Mesendoderm (in vitro differentiated cells): ENCODE measurements at regions not wholly inside any gene's neighbourhood (a gene's known extent, or its start where the extent isn't known, plus 50 kb on each side); places are given as distances from the start of the nearest gene placed in this dataset.

ENCODE experiments used
- DNase-seq: peaks from one replicate; pipeline ENCODE4 v3.0.0; 2013
- H2AK5ac ChIP-seq: 2 replicates; pipeline ENCODE4 v1.6.1; 2013; ENCODE audit warnings: low read length, inconsistent platforms
- H2BK120ac ChIP-seq: 2 replicates; pipeline ENCODE4 v1.6.1; 2013; ENCODE audit warnings: low read depth, mild to moderate bottlenecking, low read length, moderate library complexity, mixed read lengths
- H2BK15ac ChIP-seq: replicated peaks from 2 replicates; pipeline ENCODE4 v1.6.1; 2013; ENCODE audit warnings: low read depth, mild to moderate bottlenecking, moderate library complexity
- H2BK5ac ChIP-seq: 2 replicates; pipeline ENCODE4 v1.6.1; 2013; ENCODE audit warnings: low read length, inconsistent platforms
- H3K18ac ChIP-seq: 2 replicates; pipeline ENCODE4 v1.6.1; 2013; ENCODE audit warnings: mild to moderate bottlenecking, low read length, mixed read lengths
- H3K23ac ChIP-seq: one replicate; pipeline ENCODE4 v1.6.1; 2013; ENCODE audit warnings: low read length
- H3K27ac ChIP-seq: 2 replicates; pipeline ENCODE4 v1.5.1; 2013; ENCODE audit warnings: low read depth, mild to moderate bottlenecking, inconsistent platforms, low read length, moderate library complexity
- H3K27me3 ChIP-seq: 2 replicates; pipeline ENCODE4 v1.6.1; 2013; ENCODE audit warnings: low read length, control low read depth, mild to moderate bottlenecking, inconsistent platforms; ENCODE audit not compliant: insufficient read depth, poor library complexity
- H3K36me3 ChIP-seq: 2 replicates; pipeline ENCODE4 v1.6.1; 2013; ENCODE audit warnings: low read length, inconsistent platforms; ENCODE audit not compliant: control insufficient read depth, insufficient read depth
- H3K4ac ChIP-seq: one replicate; pipeline ENCODE4 v1.6.1; 2013; ENCODE audit warnings: low read depth, mild to moderate bottlenecking, low read length, moderate library complexity
- H3K4me1 ChIP-seq: 2 replicates; pipeline ENCODE4 v1.6.1; 2013; ENCODE audit warnings: low read depth, low read length, inconsistent platforms; ENCODE audit not compliant: control insufficient read depth
- H3K4me2 ChIP-seq: 2 replicates; pipeline ENCODE4 v1.6.1; 2013; ENCODE audit warnings: low read length
- H3K4me3 ChIP-seq: 2 replicates; pipeline ENCODE4 v1.5.1; 2013; ENCODE audit warnings: mild to moderate bottlenecking, low read length
- H3K56ac ChIP-seq: one replicate; pipeline ENCODE4 v1.6.1; 2013; ENCODE audit warnings: low read length
- H3K79me1 ChIP-seq: 2 replicates; pipeline ENCODE4 v1.6.1; 2013; ENCODE audit warnings: low read length, inconsistent platforms
- H3K79me2 ChIP-seq: 2 replicates; pipeline ENCODE4 v1.6.1; 2013; ENCODE audit warnings: mild to moderate bottlenecking, low read length; ENCODE audit not compliant: control insufficient read depth, insufficient read depth
- H3K9ac ChIP-seq: 2 replicates; pipeline ENCODE4 v1.6.1; 2013; ENCODE audit warnings: low read length, inconsistent platforms
- H4K5ac ChIP-seq: one replicate; pipeline ENCODE4 v1.6.1; 2013; ENCODE audit warnings: low read length
- H4K8ac ChIP-seq: one replicate; pipeline ENCODE4 v1.6.1; 2013; ENCODE audit warnings: low read depth, mild to moderate bottlenecking, control low read depth, low read length, moderate library complexity
- WGBS: extraction: QIAGEN DNeasy Blood & Tissue Kit; methylation state at CpG from one replicate; pipeline ENCODE4 v1.1.7; 2013; ENCODE audit warnings: low lambda C conversion rate, missing lambda C conversion rate; ENCODE audit not compliant: insufficient coverage; ENCODE audit errors: extremely low coverage; 5-methylcytosine and 5-hydroxymethylcytosine counted together

GRCh38 chr2:204012072-204012653 lies 75.6 kb downstream of the ICOS start:
- no CpG with 5 or more reads among the region's 4 CpGs for WGBS
- no peak overlapping the region for H2BK15ac ChIP-seq

GRCh38 chr2:204015118-204015843 lies 78.7 kb downstream of the ICOS start:
- Histone ChIP-seq H3K56ac (no peak overlapping the region), H3K4me3 (no peak overlapping the region), H3K4ac (no peak overlapping the region), H2BK15ac (no peak overlapping the region), H4K5ac (no peak overlapping the region), H3K18ac (no peak overlapping the region), H3K27me3 (no peaks in the 10 kb centered on the region), H3K4me2 (no peak overlapping the region), H3K27ac (no peak overlapping the region), H3K79me2 (no peaks in the 10 kb centered on the region), H2BK120ac (no peak overlapping the region), H3K4me1 (no peaks in the 10 kb centered on the region), H3K9ac (no peak overlapping the region), H4K8ac (no peak overlapping the region), H2BK5ac (no peak overlapping the region), H2AK5ac (no peak overlapping the region), H3K23ac (no peak overlapping the region), H3K36me3 (no peaks in the 10 kb centered on the region), H3K79me1 (no peaks in the 10 kb centered on the region)
- no CpG with 5 or more reads among the region's 8 CpGs for WGBS
- DNase-seq = peak; percentile 40

More at GRCh38 chr2:204012072-204012653, 75.6 kb downstream of the ICOS start:
- Histone ChIP-seq H3K4ac (no peak overlapping the region), H3K4me1 (no peaks in the 10 kb centered on the region), H4K8ac (no peak overlapping the region), H3K27me3 (no peaks in the 10 kb centered on the region), H3K79me2 (no peaks in the 10 kb centered on the region), H3K4me3 (no peak overlapping the region), H3K79me1 (no peaks in the 10 kb centered on the region), H2BK120ac (no peak overlapping the region), H3K4me2 (no peak overlapping the region), H2AK5ac (no peak overlapping the region), H3K27ac (no peak overlapping the region), H3K18ac (no peak overlapping the region), H3K23ac (no peak overlapping the region), H4K5ac (no peak overlapping the region), H2BK5ac (no peak overlapping the region), H3K9ac (no peak overlapping the region), H3K56ac (no peak overlapping the region), H3K36me3 (no peaks in the 10 kb centered on the region)
- DNase-seq = no peak

- Histone ChIP-seq H3K18ac (no peak overlapping the region), H3K79me2 (no peaks in the 10 kb centered on the region), H3K4ac (no peak overlapping the region), H2BK5ac (no peak overlapping the region), H2AK5ac (no peak overlapping the region), H2BK15ac (no peak overlapping the region), H2BK120ac (no peak overlapping the region), H3K79me1 (no peaks in the 10 kb centered on the region), H3K27ac (no peak overlapping the region), H3K36me3 (no peaks in the 10 kb centered on the region), H3K56ac (no peak overlapping the region), H4K5ac (no peak overlapping the region), H3K4me1 (no peaks in the 10 kb centered on the region), H3K4me3 (no peak overlapping the region), H3K9ac (no peak overlapping the region), H3K4me2 (no peak overlapping the region), H3K23ac (no peak overlapping the region), H3K27me3 (no peaks in the 10 kb centered on the region), H4K8ac (no peak overlapping the region)
- no CpG with 5 or more reads among the region's 6 CpGs for WGBS
- DNase-seq = no peak
Measured at GRCh38 chr2:204018717-204019116, 82.2 kb downstream of the ICOS start.

GRCh38 chr2:204019572-204020501 lies 83.3 kb downstream of the ICOS start:
- no peak overlapping the region for H2BK120ac ChIP-seq
- no peak overlapping the region for H3K18ac ChIP-seq
- DNase-seq = no peak
- no peak overlapping the region for H3K4ac ChIP-seq
- H4K8ac ChIP-seq = no peak overlapping the region
- no peaks in the 10 kb centered on the region for H3K36me3 ChIP-seq
- no peak overlapping the region for H4K5ac ChIP-seq
- no peak overlapping the region for H3K4me2 ChIP-seq
- H3K23ac ChIP-seq = no peak overlapping the region
- no peak overlapping the region for H2BK15ac ChIP-seq
- no peaks in the 10 kb centered on the region for H3K79me2 ChIP-seq
- WGBS = no CpG with 5 or more reads among the region's 6 CpGs
- no peak overlapping the region for H3K4me3 ChIP-seq
- no peak overlapping the region for H3K9ac ChIP-seq
- peaks cover under 1% of the 10 kb centered on the region for H3K4me1 ChIP-seq
- H3K56ac ChIP-seq = no peak overlapping the region
- H2BK5ac ChIP-seq = no peak overlapping the region
- no peak overlapping the region for H3K27ac ChIP-seq
- no peaks in the 10 kb centered on the region for H3K27me3 ChIP-seq
- no peak overlapping the region for H2AK5ac ChIP-seq
- H3K79me1 ChIP-seq = no peaks in the 10 kb centered on the region

- Histone ChIP-seq H3K4ac (peak overlapping the region; percentile 16), H3K27ac (no peak overlapping the region), H3K9ac (no peak overlapping the region), H2AK5ac (no peak overlapping the region), H4K5ac (no peak overlapping the region), H3K79me2 (no peaks in the 10 kb centered on the region), H4K8ac (no peak overlapping the region), H2BK5ac (no peak overlapping the region), H3K4me1 (peaks cover 1% of the 10 kb centered on the region), H3K4me2 (no peak overlapping the region), H2BK120ac (no peak overlapping the region), H3K27me3 (no peaks in the 10 kb centered on the region), H3K36me3 (no peaks in the 10 kb centered on the region), H2BK15ac (no peak overlapping the region), H3K23ac (no peak overlapping the region), H3K4me3 (no peak overlapping the region), H3K18ac (no peak overlapping the region), H3K79me1 (no peaks in the 10 kb centered on the region), H3K56ac (no peak overlapping the region)
- DNase-seq = no peak
- no CpG with 5 or more reads among the region's 5 CpGs for WGBS
Measured at GRCh38 chr2:204021290-204022081, 84.9 kb downstream of the ICOS start.
